Sigmoid colon (tissue), 6 donors: ENCODE measurements at regions not wholly inside any gene's neighbourhood (a gene's known extent, or its start where the extent isn't known, plus 50 kb on each side); places are given as distances from the start of the nearest gene placed in this dataset.

Experiments
- DNase-seq: peaks from one replicate; pipeline ENCODE4 v3.0.0-alpha.2; 2019
- H3K27ac ChIP-seq, 4 donors: fragments of 200-600 bp; sonication (generic); one replicate each; pipeline ENCODE4 v1.5.1; 2016 to 2019; ENCODE audit warnings: mild to moderate bottlenecking in 1 of 4
- H3K27me3 ChIP-seq, 3 donors: fragments of 200-600 bp; sonication (generic); one replicate each; pipeline ENCODE4 v1.5.1; 2019; ENCODE audit warnings: mild to moderate bottlenecking in 1 of 3
- H3K36me3 ChIP-seq, 4 donors: fragments of 200-600 bp; sonication (generic); one replicate each; pipeline ENCODE4 v1.5.1; 2016 to 2019
- H3K4me1 ChIP-seq, 4 donors: fragments of 200-600 bp; sonication (generic); one replicate each; pipeline ENCODE4 v1.5.1; 2017 to 2019
- H3K4me3 ChIP-seq, 4 donors: fragments of 200-600 bp; sonication (generic); one replicate each; pipeline ENCODE4 v1.5.1; 2017 to 2019; ENCODE audit warnings: mild to moderate bottlenecking in 2 of 4, moderate library complexity in 1 of 4
- H3K9me3 ChIP-seq, 4 donors: fragments of 200-600 bp in 3 of 4; sonication (generic) in 3 of 4; one replicate each; pipeline versions ENCODE4 v1.5.1 to v1.6.1; 2013 to 2019
- CTCF ChIP-seq, 4 experiments: fragments of 450-650 bp in 3 of 4; fragments of 200-600 bp in 1 of 4; IDR thresholded peaks; one replicate each; pipeline ENCODE4 v1.5.1; 2016 to 2019; ENCODE audit warnings: antibody characterized with exemption in 4 of 4, mild to moderate bottlenecking in 3 of 4, moderate library complexity in 2 of 4
- EP300 ChIP-seq, 4 donors: sonication (generic); formaldehyde crosslinking; IDR thresholded peaks; one replicate each; pipeline ENCODE4 v1.6.1; 2017; ENCODE audit warnings: antibody characterized with exemption in 4 of 4
- POLR2A ChIP-seq, 2 donors: fragments of 450-650 bp; IDR thresholded peaks; one replicate each; pipeline ENCODE4 v1.6.1; 2016; ENCODE audit warnings: antibody characterized with exemption in 2 of 2, mild to moderate bottlenecking in 2 of 2, moderate library complexity in 2 of 2
- POLR2AphosphoS5 ChIP-seq, 4 donors: sonication (generic); formaldehyde crosslinking; IDR thresholded peaks; one replicate each; pipeline ENCODE4 v1.6.1; 2017; ENCODE audit warnings: antibody characterized with exemption in 4 of 4
- WGBS, 2 donors: extraction: QIAGEN DNeasy Blood & Tissue Kit; methylation state at CpG; one replicate each; pipeline ENCODE4 v1.1.7; 2013; 5-methylcytosine and 5-hydroxymethylcytosine counted together
- intact Hi-C: fragments of 100-400 bp; cut with DNase I; formaldehyde crosslinking; loops from one replicate; pipeline ENCODE4 v1.15.1; 2023
- donor health status: healthy with polysubstance abuse.
- donor health status: healthy.

GRCh38 chr12:115060477-115061168 lies 376.6 kb upstream of the TBX3 start:
- Histone ChIP-seq H3K27me3 (no peaks in the 10 kb centered on the region), H3K4me1 (no peaks in the 10 kb centered on the region), H3K4me3 (no peak overlapping the region), H3K27ac (no peak overlapping the region), H3K9me3 (no peaks in the 10 kb centered on the region), H3K36me3 (no peaks in the 10 kb centered on the region)
- TF ChIP-seq POLR2AphosphoS5 (IDR thresholded peaks at IDR 0.05) (no peak), POLR2A (IDR thresholded peaks at IDR 0.05) (no peak), EP300 (IDR thresholded peaks at IDR 0.05) (no peak), CTCF (IDR thresholded peaks at IDR 0.05) (no peak)
- intact Hi-C loops, result no loop called here
- no peak for DNase-seq
- 34 to 71% methylated on average over 6 of the region's 6 CpGs for WGBS, 2 donors

- TF ChIP-seq POLR2AphosphoS5 (IDR thresholded peaks at IDR 0.05) (no peak), EP300 (IDR thresholded peaks at IDR 0.05) (no peak), CTCF (IDR thresholded peaks at IDR 0.05) (no peak), POLR2A (IDR thresholded peaks at IDR 0.05) (no peak)
- no peaks in the 10 kb centered on the region for H3K36me3 ChIP-seq
These were observed 373.5 kb upstream of the TBX3 start for GRCh38 chr12:115057445-115057844.

GRCh38 chr12:115051378-115051777 lies 367.4 kb upstream of the TBX3 start:
- Histone ChIP-seq H3K9me3 (no peaks in the 10 kb centered on the region), H3K4me3 (no peak overlapping the region), H3K4me1 (no peaks in the 10 kb centered on the region), H3K27ac (no peak overlapping the region), H3K36me3 (no peaks in the 10 kb centered on the region), H3K27me3 (no peaks in the 10 kb centered on the region)
- DNase-seq, result no peak
- TF ChIP-seq POLR2AphosphoS5 (IDR thresholded peaks at IDR 0.05), result no peak
- TF ChIP-seq EP300 (IDR thresholded peaks at IDR 0.05), result no peak
- TF ChIP-seq POLR2A (IDR thresholded peaks at IDR 0.05), result no peak
- no peak for TF ChIP-seq CTCF (IDR thresholded peaks at IDR 0.05)
- intact Hi-C loops, result no loop called here
- 66 to 75% methylated on average over 5 of the region's 5 CpGs for WGBS, 2 donors

More at GRCh38 chr12:115057445-115057844, 373.5 kb upstream of the TBX3 start:
- 62 to 87% methylated on average over 1 of the region's 1 CpG for WGBS, 2 donors
- Histone ChIP-seq H3K9me3 (no peaks in the 10 kb centered on the region), H3K27me3 (no peaks in the 10 kb centered on the region), H3K4me3 (no peak overlapping the region), H3K4me1 (no peaks in the 10 kb centered on the region), H3K27ac (no peak overlapping the region)
- DNase-seq, result no peak
- intact Hi-C loops, result no loop called here

- DNase-seq, result no peak
- no peaks in the 10 kb centered on the region for H3K36me3 ChIP-seq
- H3K9me3 ChIP-seq, result no peaks in the 10 kb centered on the region
- 91 to 92% methylated on average over 4 of the region's 4 CpGs for WGBS, 2 donors
- H3K4me1 ChIP-seq, result no peaks in the 10 kb centered on the region
- H3K27ac ChIP-seq, result no peak overlapping the region
- H3K4me3 ChIP-seq, result no peak overlapping the region
- H3K27me3 ChIP-seq, result no peaks in the 10 kb centered on the region
- TF ChIP-seq POLR2AphosphoS5 (IDR thresholded peaks at IDR 0.05) (no peak), EP300 (IDR thresholded peaks at IDR 0.05) (no peak), POLR2A (IDR thresholded peaks at IDR 0.05) (no peak), CTCF (IDR thresholded peaks at IDR 0.05) (no peak)
- intact Hi-C loops, result no loop called here
These were observed 365.6 kb upstream of the TBX3 start for GRCh38 chr12:115049614-115050013.

GRCh38 chr12:115046805-115047204 lies 362.8 kb upstream of the TBX3 start:
- no peaks in the 10 kb centered on the region for H3K9me3 ChIP-seq
- no peak overlapping the region for H3K4me3 ChIP-seq
- no peak overlapping the region for H3K27ac ChIP-seq
- intact Hi-C loops, result no loop called here
- no peaks in the 10 kb centered on the region for H3K4me1 ChIP-seq
- no peaks in the 10 kb centered on the region for H3K36me3 ChIP-seq
- TF ChIP-seq CTCF (IDR thresholded peaks at IDR 0.05), result no peak
- TF ChIP-seq EP300 (IDR thresholded peaks at IDR 0.05), result no peak
- no peaks in the 10 kb centered on the region for H3K27me3 ChIP-seq
- 84 to 89% methylated on average over 1 of the region's 1 CpG for WGBS, 2 donors
- DNase-seq, result no peak
